Progenitor cell of endocrine pancreas (in vitro differentiated cells): ENCODE measurements at regions not wholly inside any gene's neighbourhood (a gene's known extent, or its start where the extent isn't known, plus 50 kb on each side); places are given as distances from the start of the nearest gene placed in this dataset.

ENCODE experiments used
- DNase-seq: peaks from one replicate; pipeline ENCODE4 v3.0.0; 2021; ENCODE audit warnings: low spot score; ENCODE audit not compliant: unreplicated experiment
- H3K27ac Mint-ChIP-seq: 2 replicates; pipeline ENCODE4 v1.8.0; 2021; ENCODE audit warnings: mild to moderate bottlenecking, moderate library complexity, mixed read lengths
- H3K27me3 Mint-ChIP-seq: 2 replicates; pipeline ENCODE4 v1.8.0; 2021; ENCODE audit warnings: mixed read lengths
- H3K36me3 Mint-ChIP-seq: 2 replicates; pipeline ENCODE4 v1.8.0; 2022; ENCODE audit warnings: mixed read lengths; ENCODE audit not compliant: insufficient read depth
- H3K4me1 Mint-ChIP-seq: 2 replicates; pipeline ENCODE4 v1.8.0; 2021; ENCODE audit warnings: low read depth, mixed read lengths
- H3K4me3 Mint-ChIP-seq: 2 replicates; pipeline ENCODE4 v1.8.0; 2021; ENCODE audit warnings: low read depth, mild to moderate bottlenecking, moderate library complexity, mixed read lengths
- H3K9me3 Mint-ChIP-seq: 2 replicates; pipeline ENCODE4 v1.8.0; 2021; ENCODE audit warnings: low read depth, mixed read lengths
- CTCF ChIP-seq: fragments of 200-600 bp; sonication (generic); IDR thresholded peaks from one replicate; pipeline ENCODE4 v1.5.0; 2021; ENCODE audit warnings: antibody characterized with exemption, mild to moderate bottlenecking; ENCODE audit not compliant: unreplicated experiment

- Mint-ChIP-seq H3K4me3 (no peak overlapping the region), H3K27me3 (no peaks in the 10 kb centered on the region), H3K4me1 (peaks cover 5% of the 10 kb centered on the region), H3K27ac (no peak overlapping the region), H3K9me3 (no peaks in the 10 kb centered on the region), H3K36me3 (no peaks in the 10 kb centered on the region)
- no peak for DNase-seq
- no peak for TF ChIP-seq CTCF
These were observed 181.6 kb upstream of the IRX6 start for GRCh38 chr16:55142405-55142804.

GRCh38 chr16:55144651-55145050 lies 179.4 kb upstream of the IRX6 start:
- Mint-ChIP-seq H3K9me3 (peaks cover 3% of the 10 kb centered on the region), H3K27ac (no peak overlapping the region), H3K36me3 (no peaks in the 10 kb centered on the region), H3K4me1 (peaks cover 2% of the 10 kb centered on the region), H3K27me3 (no peaks in the 10 kb centered on the region), H3K4me3 (no peak overlapping the region)
- TF ChIP-seq CTCF: no peak
- no peak for DNase-seq

- Mint-ChIP-seq H3K9me3 (peaks cover 3% of the 10 kb centered on the region), H3K27me3 (no peaks in the 10 kb centered on the region), H3K4me1 (peaks cover 2% of the 10 kb centered on the region), H3K36me3 (no peaks in the 10 kb centered on the region), H3K27ac (no peak overlapping the region), H3K4me3 (no peak overlapping the region)
- no peak for DNase-seq
- no peak for TF ChIP-seq CTCF
These were observed 178.0 kb upstream of the IRX6 start for GRCh38 chr16:55145771-55146603.

- H3K4me1 Mint-ChIP-seq: peaks cover 2% of the 10 kb centered on the region
- no peak for DNase-seq
- no peak overlapping the region for H3K4me3 Mint-ChIP-seq
- no peaks in the 10 kb centered on the region for H3K27me3 Mint-ChIP-seq
- no peak for TF ChIP-seq CTCF
- H3K36me3 Mint-ChIP-seq: no peaks in the 10 kb centered on the region
- no peak overlapping the region for H3K27ac Mint-ChIP-seq
- H3K9me3 Mint-ChIP-seq: peaks cover 3% of the 10 kb centered on the region
These were observed 177.0 kb upstream of the IRX6 start for GRCh38 chr16:55146966-55147365.

GRCh38 chr16:55147396-55147795 lies 176.6 kb upstream of the IRX6 start:
- H3K4me1 Mint-ChIP-seq: peaks cover 2% of the 10 kb centered on the region
- H3K9me3 Mint-ChIP-seq: peaks cover 3% of the 10 kb centered on the region
- H3K4me3 Mint-ChIP-seq: no peak overlapping the region
- H3K36me3 Mint-ChIP-seq: no peaks in the 10 kb centered on the region
- no peak overlapping the region for H3K27ac Mint-ChIP-seq
- no peak for DNase-seq
- no peak for TF ChIP-seq CTCF
- peaks cover under 1% of the 10 kb centered on the region for H3K27me3 Mint-ChIP-seq
